D721Med (cell line): ENCODE measurements at regions not wholly inside any gene's neighbourhood (a gene's known extent, or its start where the extent isn't known, plus 50 kb on each side); places are given as distances from the start of the nearest gene placed in this dataset.
"Not testable (repeated sequence)": the region's sequence is repeated elsewhere in the genome, so short reads cannot be mapped to it uniquely, and the experiment has no call there.

Source experiments
- DNase-seq: peaks from one replicate; pipeline ENCODE4 v3.0.0; 2011; ENCODE audit warnings: low spot score; ENCODE audit not compliant: insufficient read length
- FAIRE-seq: peaks from 2 replicates; lab custom pipeline; 2011; peaks lifted over from hg19 to GRCh38; lab: Jason Lieb, UNC
- CTCF ChIP-seq: IDR thresholded peaks from 2 replicates; pipeline ENCODE4 v1.5.1; 2012; ENCODE audit warnings: mild to moderate bottlenecking, control low read depth; ENCODE audit not compliant: insufficient read depth; ENCODE audit errors: missing control alignments

GRCh38 chr2:103386872-103387271, 625.0 kb downstream of the TMEM182 start:
- DNase-seq (no peak), FAIRE-seq (no peak)
- TF ChIP-seq CTCF = no peak

- FAIRE-seq = no peak
- no peak for TF ChIP-seq CTCF
- no peak for DNase-seq
Observed at GRCh38 chr2:103387888-103388287, 626.1 kb downstream of the TMEM182 start.

- FAIRE-seq = no peak
- DNase-seq = no peak
- TF ChIP-seq CTCF = no peak
Observed at GRCh38 chr2:103396152-103396551, 634.3 kb downstream of the TMEM182 start.

GRCh38 chr2:103401621-103402020, 639.8 kb downstream of the TMEM182 start:
- FAIRE-seq (no peak), DNase-seq (no peak)
- no peak for TF ChIP-seq CTCF

- FAIRE-seq (no peak), DNase-seq (no peak)
- no peak for TF ChIP-seq CTCF
Observed at GRCh38 chr2:103402336-103402735, 640.5 kb downstream of the TMEM182 start.

- FAIRE-seq = no peak
- DNase-seq = no peak
- no peak for TF ChIP-seq CTCF
Observed at GRCh38 chr2:103402944-103403343, 641.1 kb downstream of the TMEM182 start.

- not testable (repeated sequence) for FAIRE-seq
Observed at GRCh38 chr2:103403388-103403787, 641.6 kb downstream of the TMEM182 start.

GRCh38 chr2:103410221-103410620, 648.4 kb downstream of the TMEM182 start:
- FAIRE-seq = no peak
- DNase-seq = no peak
- no peak for TF ChIP-seq CTCF

More at GRCh38 chr2:103403388-103403787, 641.6 kb downstream of the TMEM182 start:
- DNase-seq = not testable (repeated sequence)
